ENCODE measurements at regions not wholly inside any gene's neighbourhood (a gene's known extent, or its start where the extent isn't known, plus 50 kb on each side); places are given as distances from the start of the nearest gene placed in this dataset.

DNA sequence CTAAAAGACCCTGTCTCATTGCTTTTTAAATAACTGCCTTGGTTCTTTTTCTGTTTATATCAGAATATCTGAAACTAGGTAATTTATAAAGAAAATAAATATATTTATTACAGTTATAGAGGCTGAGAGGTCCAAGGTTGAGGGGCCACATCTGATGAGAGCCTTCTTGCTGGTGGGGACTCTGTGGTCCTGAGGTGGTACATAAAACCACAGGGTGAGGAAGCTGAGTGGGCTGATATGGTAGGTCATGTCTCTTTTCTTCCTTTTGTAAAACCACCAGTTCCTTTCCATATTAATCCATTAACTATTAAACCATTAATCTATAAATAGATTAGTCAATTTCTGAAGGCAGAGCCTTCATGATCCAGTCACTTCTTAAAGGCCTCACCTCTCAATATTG lies 109.5 kb upstream of the SPRY2 start:
- BruUV-seq (replicated peaks): no TSS peak
- Histone ChIP-seq H2AFZ (ENCODE audit: low read depth, low read length) (no peak overlapping the region), H3K9me1 (replicated peaks; ENCODE audit: control insufficient read depth, extremely low read depth, insufficient read depth, low read length) (no peaks in the 10 kb centered on the region), H3K36me3 (ENCODE audit: control insufficient read depth in 2 of 2, extremely low read depth in 1 of 2, insufficient read depth in 2 of 2, low read length in 2 of 2) (no peaks in the 10 kb centered on the region), H3K9me3 (replicated peaks; ENCODE audit: control insufficient read depth, insufficient read depth, low read length) (no peaks in the 10 kb centered on the region), H3K79me2 (ENCODE audit: control insufficient read depth, insufficient read depth, low read length) (no peaks in the 10 kb centered on the region), H3K4me2 (ENCODE audit: insufficient read depth, low read length) (no peak overlapping the region), H3K4me1 (ENCODE audit: control insufficient read depth, extremely low read depth, insufficient read depth, low read length) (no peaks in the 10 kb centered on the region), H3K4me3 (replicated peaks in 1 of 3; ENCODE audit: insufficient read depth in 1 of 3, low read depth in 1 of 3, low read length in 3 of 3) (no peak overlapping the region), H3K9ac (replicated peaks; ENCODE audit: extremely low read depth, insufficient read depth, low read length) (no peak overlapping the region), H4K20me1 (replicated peaks; ENCODE audit: control insufficient read depth, extremely low read depth, insufficient read depth, low read length) (no peaks in the 10 kb centered on the region), H3K27me3 (ENCODE audit: control insufficient read depth in 2 of 2, insufficient read depth in 2 of 2, low read length in 2 of 2) (no peaks in the 10 kb centered on the region), H3K27ac (ENCODE audit: insufficient read depth, low read depth, low read length) (no peak overlapping the region)
- ChIA-PET POLR2A (no interaction called here), CTCF (interaction anchor here (1.1 to 1.2 kb wide), 3 partner anchors 9 to 474 kb away, joined by 3 read pairs; no protein-coding TSS in a partner anchor)
- FAIRE-seq: no peak
- intact Hi-C loops (cut with micrococcal nuclease): no loop called here
- TF ChIP-seq POLR2A (IDR thresholded peaks at IDR 0.05; ENCODE audit: low read depth, low read length) (no peak), MYC (IDR thresholded peaks at IDR 0.05; ENCODE audit: low read depth, low read length) (no peak), EZH2 (IDR thresholded peaks at IDR 0.05; ENCODE audit: borderline replicate concordance, low read depth, low read length, severe bottlenecking) (no peak), FOS (IDR thresholded peaks at IDR 0.05; ENCODE audit: borderline replicate concordance, insufficient read depth, low read length) (no peak), JUN (IDR thresholded peaks at IDR 0.05; ENCODE audit: borderline replicate concordance, insufficient read depth, insufficient read length, low read depth) (no peak), GATA2 (IDR thresholded peaks at IDR 0.05; ENCODE audit: insufficient read depth, insufficient read length, low read depth, low read length) (no peak), POLR2AphosphoS5 (IDR thresholded peaks at IDR 0.05; ENCODE audit: insufficient read depth, low read depth, low read length) (no peak)
- TF ChIP-seq, protein P1, sequence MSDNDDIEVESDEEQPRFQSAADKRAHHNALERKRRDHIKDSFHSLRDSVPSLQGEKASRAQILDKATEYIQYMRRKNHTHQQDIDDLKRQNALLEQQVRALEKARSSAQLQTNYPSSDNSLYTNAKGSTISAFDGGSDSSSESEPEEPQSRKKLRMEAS (IDR thresholded peaks at IDR 0.05; ENCODE audit: insufficient read depth, insufficient read length): no peak
- TF ChIP-seq, protein P2, sequence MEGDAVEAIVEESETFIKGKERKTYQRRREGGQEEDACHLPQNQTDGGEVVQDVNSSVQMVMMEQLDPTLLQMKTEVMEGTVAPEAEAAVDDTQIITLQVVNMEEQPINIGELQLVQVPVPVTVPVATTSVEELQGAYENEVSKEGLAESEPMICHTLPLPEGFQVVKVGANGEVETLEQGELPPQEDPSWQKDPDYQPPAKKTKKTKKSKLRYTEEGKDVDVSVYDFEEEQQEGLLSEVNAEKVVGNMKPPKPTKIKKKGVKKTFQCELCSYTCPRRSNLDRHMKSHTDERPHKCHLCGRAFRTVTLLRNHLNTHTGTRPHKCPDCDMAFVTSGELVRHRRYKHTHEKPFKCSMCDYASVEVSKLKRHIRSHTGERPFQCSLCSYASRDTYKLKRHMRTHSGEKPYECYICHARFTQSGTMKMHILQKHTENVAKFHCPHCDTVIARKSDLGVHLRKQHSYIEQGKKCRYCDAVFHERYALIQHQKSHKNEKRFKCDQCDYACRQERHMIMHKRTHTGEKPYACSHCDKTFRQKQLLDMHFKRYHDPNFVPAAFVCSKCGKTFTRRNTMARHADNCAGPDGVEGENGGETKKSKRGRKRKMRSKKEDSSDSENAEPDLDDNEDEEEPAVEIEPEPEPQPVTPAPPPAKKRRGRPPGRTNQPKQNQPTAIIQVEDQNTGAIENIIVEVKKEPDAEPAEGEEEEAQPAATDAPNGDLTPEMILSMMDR (IDR thresholded peaks at IDR 0.05; ENCODE audit: extremely low read depth in 1 of 2, insufficient read depth in 1 of 2, low read depth in 1 of 2, low read length in 2 of 2): no peak
- no peak for DNase-seq (ENCODE audit: low read depth, low spot score)
- dilution Hi-C loops (cut with MboI; ENCODE audit: extremely low pct_ligation_motif_present, low sequenced_read_pairs): no loop called here

Data from endothelial cell of umbilical vein (primary cell).